Pons (tissue), 1 donor: ENCODE measurements at regions not wholly inside any gene's neighbourhood (a gene's known extent, or its start where the extent isn't known, plus 50 kb on each side); places are given as distances from the start of the nearest gene placed in this dataset.

Experiments
- DNase-seq: peaks from one replicate; pipeline ENCODE4 v3.0.0-alpha.2; 2016; ENCODE audit warnings: low spot score

- DNase-seq, result no peak
These were observed 133.4 kb downstream of the ATG4C start for GRCh38 chr1:62917314-62917713.

DNA sequence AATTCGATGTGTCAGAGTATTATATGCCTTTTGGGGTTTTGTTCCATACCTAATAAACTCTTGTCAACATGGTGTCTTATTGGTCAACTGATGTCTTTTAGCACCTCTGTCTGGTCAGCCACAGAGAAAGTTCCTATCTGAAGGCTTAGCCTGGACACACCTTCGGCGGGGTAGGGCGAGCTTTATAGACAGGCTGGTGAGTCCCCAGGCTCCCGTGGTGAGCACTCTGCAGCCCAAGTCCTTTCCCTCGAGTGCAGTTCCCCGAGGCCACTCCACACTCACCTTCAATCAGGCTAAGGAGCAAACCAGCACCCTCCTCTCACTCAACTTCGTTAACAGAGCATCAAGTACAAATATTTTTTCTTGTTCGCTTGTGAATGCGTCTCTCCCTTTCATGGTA lies 133.9 kb downstream of the ATG4C start:
- no peak for DNase-seq

DNA sequence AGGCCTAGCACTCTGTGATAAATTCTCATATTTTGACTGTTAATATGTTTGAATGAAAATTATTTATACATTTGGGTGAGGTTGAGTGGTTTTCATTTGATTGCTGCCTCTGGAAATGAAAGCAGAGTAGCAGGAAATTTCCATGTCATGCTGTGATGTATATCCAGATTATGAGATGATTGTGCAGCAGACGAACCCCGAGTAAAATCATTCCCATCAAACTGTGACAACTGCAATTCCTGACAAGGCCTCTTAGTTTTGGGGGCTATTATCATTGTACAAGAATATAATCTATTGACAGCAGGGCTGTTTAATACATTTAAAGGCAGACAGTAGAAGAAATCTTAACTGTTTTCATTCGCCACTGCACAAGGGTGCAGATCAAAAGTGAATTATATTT lies 134.8 kb downstream of the ATG4C start:
- DNase-seq, result no peak

- no peak for DNase-seq
These were observed 138.1 kb downstream of the ATG4C start for GRCh38 chr1:62922006-62922405.

DNA sequence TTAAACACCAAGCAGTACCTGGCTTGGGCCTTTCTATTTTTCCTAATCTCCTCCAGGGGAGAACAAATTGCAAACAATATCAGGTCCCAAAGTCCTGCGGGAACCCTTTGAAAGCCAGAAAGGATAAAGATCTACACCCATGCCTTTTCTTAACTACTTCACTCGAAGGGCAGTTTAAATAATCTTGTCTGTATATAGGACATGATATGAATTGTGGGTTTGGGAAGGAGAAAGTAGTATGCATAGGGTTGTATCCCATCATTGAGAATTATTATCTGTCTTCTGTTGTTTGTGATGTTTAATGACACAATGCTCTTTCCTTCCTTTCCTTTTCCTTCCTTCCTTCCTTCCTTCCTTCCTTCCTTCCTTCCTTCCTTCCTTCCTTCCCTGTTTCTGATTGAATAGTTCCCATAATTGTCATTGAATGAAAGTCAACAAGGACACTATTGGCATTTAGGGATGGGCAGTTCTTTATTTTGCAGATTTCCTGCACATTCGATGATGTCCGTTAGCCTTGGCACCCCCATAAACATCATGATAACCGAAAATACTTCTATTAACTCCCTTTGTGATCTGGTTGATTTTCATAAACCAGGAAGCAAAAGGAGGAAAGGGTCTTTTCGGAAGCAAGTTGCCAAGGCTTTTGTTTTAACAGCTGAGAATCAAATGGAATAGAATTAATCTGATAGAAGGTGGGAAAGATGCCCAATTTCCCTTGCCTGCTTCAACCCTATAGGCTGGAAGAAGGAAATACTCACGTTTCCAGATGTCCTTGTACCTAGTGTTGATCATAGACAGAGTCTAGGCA lies 141.3 kb downstream of the ATG4C start:
- no peak for DNase-seq

- DNase-seq, result no peak
These were observed 142.8 kb downstream of the ATG4C start for GRCh38 chr1:62926681-62927252.

- no peak for DNase-seq
These were observed 145.0 kb downstream of the ATG4C start for GRCh38 chr1:62928885-62929284.

- no peak for DNase-seq
These were observed 153.8 kb downstream of the ATG4C start for GRCh38 chr1:62937634-62938296.

- DNase-seq, result peak; percentile 19
These were observed 157.8 kb downstream of the ATG4C start for GRCh38 chr1:62941780-62942179.

- no peak for DNase-seq
These were observed 162.6 kb downstream of the ATG4C start for GRCh38 chr1:62946511-62946910.

GRCh38 chr1:62951428-62951827 lies 167.5 kb downstream of the ATG4C start:
- DNase-seq, result no peak

DNA sequence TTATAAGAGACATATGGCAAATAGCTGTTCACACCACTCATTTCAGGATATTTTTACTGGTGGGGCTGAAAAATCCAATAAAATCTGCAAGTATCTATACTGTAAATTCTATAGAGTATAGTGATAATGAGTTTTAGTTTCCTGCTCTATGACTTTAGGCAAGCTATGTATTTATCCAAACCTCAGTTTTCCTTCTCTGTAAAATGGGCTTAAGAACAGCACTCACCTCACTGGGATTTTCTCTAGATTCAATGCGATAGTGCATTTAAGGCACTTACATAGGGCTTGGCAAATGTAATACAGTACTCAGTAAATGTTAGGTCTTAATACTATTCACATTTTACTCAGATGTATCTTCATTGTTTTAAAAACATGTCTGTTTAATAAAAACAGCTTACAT lies 168.7 kb downstream of the ATG4C start:
- DNase-seq, result no peak

DNA sequence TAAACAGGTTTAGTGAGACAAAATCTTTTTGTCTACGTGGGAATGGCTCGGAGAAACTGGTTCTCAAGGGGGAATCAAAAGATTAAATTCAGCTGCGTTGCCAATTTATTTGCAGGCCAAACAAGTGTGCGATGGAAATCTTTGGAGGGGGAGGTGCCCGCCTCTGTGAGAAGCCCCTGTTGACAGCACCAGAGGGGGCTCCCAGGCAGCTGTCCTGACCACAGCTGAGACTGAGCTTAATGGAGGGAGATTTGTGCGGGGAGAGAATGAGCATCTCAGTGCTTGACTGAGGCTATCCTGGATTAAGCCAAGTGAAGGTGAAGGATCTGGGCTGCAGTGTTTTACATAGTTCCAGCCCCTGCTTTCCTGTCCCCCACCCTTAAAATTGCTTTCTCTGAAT lies 169.7 kb downstream of the ATG4C start:
- DNase-seq, result no peak

DNA sequence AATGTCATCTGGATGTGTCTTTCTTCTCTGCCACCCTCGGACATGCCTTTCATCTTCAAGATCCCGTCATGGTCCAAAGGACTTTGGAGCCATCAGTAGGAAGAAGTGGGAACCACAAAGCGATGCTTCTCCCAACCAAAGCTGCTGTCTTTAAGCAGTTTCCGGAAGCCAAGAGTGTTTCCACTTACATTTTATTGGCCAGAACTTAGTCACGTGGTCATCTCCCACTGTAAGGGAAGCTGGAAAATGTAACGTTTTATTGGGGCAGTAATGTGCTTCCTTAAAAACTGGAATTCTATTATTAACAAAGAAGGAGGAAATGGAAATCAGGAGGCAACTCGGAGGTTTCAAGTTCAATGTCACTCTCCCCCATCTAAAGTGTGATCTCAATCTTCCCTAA lies 170.8 kb downstream of the ATG4C start:
- no peak for DNase-seq

- DNase-seq, result no peak
These were observed 171.7 kb downstream of the ATG4C start for GRCh38 chr1:62955666-62956065.

DNA sequence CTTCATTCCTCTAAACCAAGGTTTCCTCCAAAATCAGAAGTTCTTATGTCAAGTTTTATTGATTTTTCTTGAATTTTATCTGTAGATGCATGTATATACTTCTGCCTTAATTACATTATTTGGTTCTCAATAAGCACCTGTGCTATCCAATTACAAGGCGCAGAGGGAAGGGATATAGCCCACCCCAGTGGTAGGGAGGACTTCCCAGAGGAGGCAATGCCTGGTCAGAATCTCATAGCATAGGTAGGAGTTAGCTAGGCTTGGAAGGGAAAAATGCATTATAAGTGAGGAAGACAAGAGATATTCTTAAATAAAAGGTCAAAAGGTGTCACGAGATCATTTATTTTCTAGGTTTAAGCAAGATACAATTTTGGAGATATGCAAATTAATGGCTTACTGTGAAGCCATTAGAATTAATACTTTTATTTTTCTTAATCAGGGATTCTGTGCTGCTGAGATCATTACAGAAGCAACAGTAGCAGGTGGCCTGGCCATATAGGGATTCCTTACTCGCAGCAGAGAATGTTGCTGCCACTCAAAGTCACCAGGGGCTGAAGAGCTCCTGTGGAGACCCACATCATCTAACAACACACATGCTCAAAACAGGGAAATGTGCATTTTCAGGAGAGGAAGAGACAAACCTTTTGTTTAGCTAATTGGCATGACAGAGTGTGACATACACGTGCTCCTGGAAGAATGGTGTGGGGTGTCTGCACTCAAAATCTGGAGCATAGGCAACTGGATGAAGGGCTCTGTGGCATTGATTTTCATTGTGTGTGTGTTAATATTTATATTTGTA lies 178.3 kb downstream of the ATG4C start:
- DNase-seq, result no peak

GRCh38 chr1:62962901-62963776 lies 179.2 kb downstream of the ATG4C start:
- no peak for DNase-seq

DNA sequence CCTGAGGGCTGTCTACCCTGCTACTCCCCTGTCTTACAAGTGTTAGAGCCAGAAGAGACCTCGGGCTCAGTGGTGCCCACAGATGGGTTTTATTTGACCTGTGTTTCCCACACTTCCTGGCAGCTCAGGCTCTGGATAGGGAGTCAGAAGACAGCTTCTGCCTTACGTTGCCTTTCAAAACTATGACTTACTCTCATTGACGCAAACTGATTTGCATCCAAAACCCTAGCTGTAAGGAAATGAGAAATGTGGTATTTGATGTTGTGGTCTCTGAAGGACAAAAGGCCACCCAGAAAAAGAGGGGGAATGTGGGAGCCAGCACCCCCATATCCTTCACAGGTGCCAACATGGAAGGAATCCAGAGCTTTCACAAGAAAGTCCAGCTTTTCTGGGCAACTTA lies 180.2 kb downstream of the ATG4C start:
- no peak for DNase-seq

- DNase-seq, result no peak
These were observed 183.1 kb downstream of the ATG4C start for GRCh38 chr1:62967031-62967430.

GRCh38 chr1:62977366-62977765 lies 193.4 kb downstream of the ATG4C start:
- DNase-seq, result no peak

DNA sequence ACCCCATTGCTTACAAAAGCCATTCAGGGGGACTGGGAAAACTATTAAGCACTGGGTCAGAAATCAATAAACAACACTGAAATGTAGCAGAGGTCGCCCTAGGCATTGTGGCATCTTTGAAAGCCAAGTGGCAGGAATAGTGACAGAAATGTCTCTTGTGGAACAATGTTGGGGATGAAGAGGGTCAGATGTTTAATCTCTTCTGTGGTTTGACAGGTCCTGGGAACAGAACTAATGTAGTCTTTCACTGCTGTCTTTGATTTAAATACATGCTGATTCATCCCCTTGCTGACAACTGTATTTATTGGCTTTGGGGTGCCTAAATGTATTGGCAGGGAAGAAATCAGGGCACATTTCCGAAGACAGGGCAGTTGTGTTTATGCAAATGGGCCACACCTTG lies 194.8 kb downstream of the ATG4C start:
- no peak for DNase-seq

DNA sequence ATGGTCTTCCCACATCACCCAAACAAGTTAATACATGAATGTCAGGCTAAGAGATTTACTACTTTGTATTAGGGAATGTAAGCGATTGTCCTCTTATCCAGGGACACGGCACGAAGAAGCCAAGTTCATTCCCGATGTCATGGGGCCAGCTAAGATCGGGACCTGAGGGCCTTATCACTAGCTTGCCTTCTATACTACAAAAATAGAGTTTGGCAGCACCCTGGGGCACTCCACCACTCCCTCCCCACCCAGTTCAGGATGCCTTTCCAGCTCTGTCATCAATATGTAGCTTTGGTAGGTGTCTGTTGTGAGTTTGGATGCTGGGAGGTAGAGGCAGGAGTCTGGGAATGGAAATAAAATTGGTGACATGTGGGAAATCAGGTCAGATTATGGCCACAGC lies 197.5 kb downstream of the ATG4C start:
- DNase-seq, result no peak
